KOPT-K1 (cell line): ENCODE measurements at regions not wholly inside any gene's neighbourhood (a gene's known extent, or its start where the extent isn't known, plus 50 kb on each side); places are given as distances from the start of the nearest gene placed in this dataset.

Experiments
- H3K27ac ChIP-seq: fragments of 200-600 bp; sonication (generic); 2 replicates; pipeline ENCODE4 v1.5.1; 2016; ENCODE audit warnings: antibody characterized with exemption, mild to moderate bottlenecking, low read depth, low read length; ENCODE audit not compliant: poor library complexity, severe bottlenecking
- H3K36me3 ChIP-seq: fragments of 200-600 bp; sonication (generic); 2 replicates; pipeline ENCODE4 v1.5.1; 2017; ENCODE audit warnings: antibody characterized with exemption, mild to moderate bottlenecking, low read length, moderate library complexity; ENCODE audit not compliant: insufficient read depth
- H3K9me3 ChIP-seq: fragments of 200-600 bp; sonication (generic); 2 replicates; pipeline ENCODE4 v1.5.1; 2017; ENCODE audit warnings: antibody characterized with exemption, low read length, mild to moderate bottlenecking; ENCODE audit not compliant: insufficient read depth, poor library complexity, severe bottlenecking

DNA sequence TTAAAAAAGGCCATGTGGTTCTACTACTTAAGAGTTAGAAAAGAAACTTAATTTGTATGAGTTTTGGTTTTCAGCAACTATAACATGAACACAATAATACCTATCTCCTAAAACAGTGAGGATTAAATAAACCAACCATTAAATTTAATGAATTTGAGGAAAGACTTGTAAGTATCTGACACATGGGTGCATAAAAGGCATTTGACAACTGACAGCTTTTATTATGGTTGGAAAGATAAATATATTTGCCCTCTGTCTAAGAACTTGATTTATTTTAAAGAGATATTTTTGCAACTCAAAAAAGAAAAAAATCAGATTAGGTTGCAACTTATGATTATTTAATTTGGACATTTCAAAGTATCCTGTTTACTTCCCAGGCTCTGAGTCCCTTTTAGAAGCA, 217.9 kb upstream of the EEA1 start:
- Histone ChIP-seq H3K27ac (no peak overlapping the region), H3K9me3 (no peaks in the 10 kb centered on the region), H3K36me3 (no peaks in the 10 kb centered on the region)

DNA sequence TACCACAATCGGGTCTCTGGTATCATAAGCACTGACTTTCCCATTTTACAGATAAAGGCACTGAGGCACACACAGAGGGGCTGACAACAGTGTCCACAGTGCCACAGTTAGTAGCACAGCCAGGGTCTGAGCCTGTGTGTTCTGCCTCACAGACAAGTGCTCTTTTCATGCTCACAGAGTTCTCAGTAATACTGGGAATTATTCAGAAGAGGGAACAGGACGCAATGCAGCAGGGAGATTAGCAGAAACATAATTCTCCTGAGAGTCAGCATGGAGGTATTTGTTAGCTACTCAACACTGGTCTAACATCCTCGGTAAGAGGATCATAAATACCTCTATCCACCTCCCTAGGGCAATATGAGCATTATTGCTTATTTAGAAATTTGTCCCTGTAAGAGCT, 219.3 kb upstream of the EEA1 start:
- Histone ChIP-seq H3K9me3 (no peaks in the 10 kb centered on the region), H3K36me3 (no peaks in the 10 kb centered on the region), H3K27ac (no peak overlapping the region)

- no peak overlapping the region for H3K27ac ChIP-seq
- no peaks in the 10 kb centered on the region for H3K9me3 ChIP-seq
- H3K36me3 ChIP-seq, result no peaks in the 10 kb centered on the region
Measured at GRCh38 chr12:93149229-93149628, 220.1 kb upstream of the EEA1 start.

DNA sequence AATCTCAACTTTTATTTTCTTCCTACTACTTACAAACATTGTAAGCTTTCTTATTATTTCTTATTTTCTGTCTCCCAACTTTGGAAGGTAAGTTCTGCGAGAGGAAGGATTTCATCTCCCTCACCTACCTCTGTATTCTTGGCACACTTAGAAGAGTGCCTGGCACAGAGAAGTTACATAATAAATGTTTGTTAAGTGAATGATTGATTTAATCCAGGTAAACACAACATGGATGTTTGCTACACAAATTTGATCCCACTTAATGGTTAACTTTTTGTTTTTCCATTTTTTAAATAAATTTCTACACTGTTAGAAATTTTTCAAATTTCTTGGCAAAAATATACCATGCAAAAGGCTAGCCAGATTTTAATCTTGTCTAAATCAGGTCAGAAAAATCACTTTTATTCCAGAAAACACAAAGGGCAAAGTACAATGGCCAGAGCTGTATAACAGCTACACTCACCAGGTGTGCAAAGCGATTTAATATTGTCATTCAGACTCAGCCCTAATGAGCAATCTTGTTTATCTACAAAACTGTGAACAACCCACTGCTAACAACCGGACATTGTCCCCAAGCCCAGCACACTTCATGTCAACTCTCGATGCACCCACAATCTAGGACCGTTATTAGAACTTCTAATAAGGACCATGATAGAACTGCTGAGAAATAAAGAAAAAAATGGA, 222.1 kb upstream of the EEA1 start:
- Histone ChIP-seq H3K36me3 (no peaks in the 10 kb centered on the region), H3K9me3 (no peaks in the 10 kb centered on the region), H3K27ac (no peak overlapping the region)

DNA sequence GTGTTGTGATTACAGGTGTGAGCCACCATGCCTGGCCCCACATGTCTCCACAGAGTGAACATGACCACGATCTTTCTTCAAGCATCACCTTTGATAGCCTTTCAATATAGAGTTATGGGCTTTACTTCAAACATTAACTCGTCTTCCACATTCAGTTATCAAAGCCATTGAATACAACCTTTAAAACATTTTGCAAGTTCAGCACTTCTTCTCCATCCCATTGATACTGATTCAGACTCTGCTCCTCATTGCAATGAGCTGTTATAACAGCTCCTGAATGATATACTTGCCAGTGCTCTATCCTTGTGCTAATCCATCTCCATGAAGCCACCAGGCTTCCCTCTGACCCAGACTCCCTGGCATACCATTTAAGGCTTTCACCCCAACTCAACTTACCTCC, 223.5 kb upstream of the EEA1 start:
- no peaks in the 10 kb centered on the region for H3K36me3 ChIP-seq
- peaks cover 8% of the 10 kb centered on the region for H3K9me3 ChIP-seq
- no peak overlapping the region for H3K27ac ChIP-seq

DNA sequence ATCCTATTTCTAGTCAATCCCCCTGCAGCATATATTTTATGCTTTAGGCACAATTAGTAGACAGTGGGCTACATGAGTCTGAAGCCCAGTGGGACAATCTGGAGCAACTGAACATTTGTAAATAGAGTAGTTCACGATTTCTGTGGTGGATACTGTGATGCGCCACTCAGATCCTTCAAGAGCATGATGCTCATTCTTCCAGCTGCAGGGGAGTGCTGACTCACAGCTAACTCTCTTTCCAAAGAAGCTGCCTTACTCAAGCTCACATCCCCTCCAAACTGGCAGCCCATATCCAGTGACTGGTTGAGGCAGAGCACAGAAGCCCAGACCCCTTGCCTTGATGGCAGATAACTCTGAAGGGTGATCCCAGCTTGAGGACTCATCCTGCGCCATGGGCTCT, 224.2 kb upstream of the EEA1 start:
- no peak overlapping the region for H3K27ac ChIP-seq
- H3K36me3 ChIP-seq, result no peaks in the 10 kb centered on the region
- peaks cover 14% of the 10 kb centered on the region for H3K9me3 ChIP-seq

DNA sequence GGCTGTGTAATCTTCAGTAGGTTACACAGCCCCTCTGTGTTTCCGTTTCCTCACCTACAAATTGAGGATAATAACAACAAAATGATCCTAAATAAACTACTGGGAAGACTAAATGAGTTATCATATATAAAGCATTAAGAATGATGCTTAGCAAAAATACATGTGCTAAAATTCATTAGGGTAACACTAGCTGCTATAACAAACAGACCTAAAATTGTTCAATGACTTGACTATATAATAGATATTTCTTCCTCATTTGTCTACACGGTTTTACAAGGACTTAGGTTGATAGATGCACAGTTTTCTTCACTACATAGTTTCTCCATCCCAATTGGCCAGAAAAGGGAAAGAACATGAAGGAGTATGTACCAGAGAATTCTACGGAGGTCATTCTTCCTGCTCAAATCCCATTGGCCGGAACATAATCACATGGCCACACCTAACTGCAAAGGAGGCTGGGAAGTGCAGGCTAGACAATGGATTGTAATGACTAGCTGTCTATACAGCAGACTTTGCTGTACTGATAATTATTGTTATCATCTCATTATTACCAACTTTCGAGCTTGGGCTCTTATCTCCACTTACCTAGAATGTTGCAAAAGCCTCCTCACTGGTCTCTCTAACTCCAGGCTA, 223.5 kb upstream of the NUDT4 start:
- H3K27ac ChIP-seq, result no peak overlapping the region
- H3K36me3 ChIP-seq, result no peaks in the 10 kb centered on the region
- H3K9me3 ChIP-seq, result peaks cover 20% of the 10 kb centered on the region

GRCh38 chr12:93154753-93155480, 222.8 kb upstream of the NUDT4 start:
- no peak overlapping the region for H3K27ac ChIP-seq
- peaks cover 20% of the 10 kb centered on the region for H3K9me3 ChIP-seq
- no peaks in the 10 kb centered on the region for H3K36me3 ChIP-seq

- Histone ChIP-seq H3K9me3 (peaks cover 20% of the 10 kb centered on the region), H3K27ac (no peak overlapping the region), H3K36me3 (no peaks in the 10 kb centered on the region)
Measured at GRCh38 chr12:93156086-93156716, 221.5 kb upstream of the NUDT4 start.

GRCh38 chr12:93157279-93157678, 220.4 kb upstream of the NUDT4 start:
- peaks cover 20% of the 10 kb centered on the region for H3K9me3 ChIP-seq
- H3K27ac ChIP-seq, result no peak overlapping the region
- H3K36me3 ChIP-seq, result no peaks in the 10 kb centered on the region

DNA sequence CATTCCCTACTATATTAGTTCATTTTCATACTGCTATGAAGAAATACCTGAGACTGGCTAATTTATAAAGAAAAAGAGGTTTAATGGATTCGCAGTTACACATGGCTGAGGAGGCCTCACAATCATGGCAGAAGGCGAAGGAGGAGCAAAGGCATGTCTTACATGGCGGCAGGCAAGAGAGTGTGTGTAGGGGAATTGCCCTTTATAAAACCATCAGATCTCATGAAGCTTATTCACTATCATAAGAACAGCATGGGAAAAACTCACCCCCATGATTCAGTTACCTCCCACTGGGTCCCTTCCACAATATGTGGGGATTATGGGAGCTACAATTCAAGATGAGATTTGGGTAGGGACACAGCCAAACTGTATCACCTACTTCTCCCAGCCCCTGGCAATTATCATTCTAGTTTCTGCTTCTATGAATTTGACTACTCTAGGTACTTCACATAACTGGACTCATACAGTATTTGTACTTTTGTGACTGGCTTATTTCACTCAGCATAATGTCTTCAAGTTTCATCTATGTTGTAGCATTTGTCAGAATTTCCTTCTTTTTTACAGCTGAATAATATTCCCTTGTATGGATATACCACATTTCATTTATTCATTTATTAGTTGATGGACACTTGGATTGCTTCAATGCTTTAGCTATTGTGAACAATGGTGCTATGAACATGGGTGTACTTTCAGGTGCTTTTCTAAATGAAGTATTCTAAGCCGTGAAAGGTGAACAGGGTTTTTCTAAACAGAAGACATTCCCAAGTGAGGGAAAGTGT, 219.5 kb upstream of the NUDT4 start:
- no peaks in the 10 kb centered on the region for H3K36me3 ChIP-seq
- peaks cover 20% of the 10 kb centered on the region for H3K9me3 ChIP-seq
- no peak overlapping the region for H3K27ac ChIP-seq

- Histone ChIP-seq H3K27ac (no peak overlapping the region), H3K36me3 (no peaks in the 10 kb centered on the region), H3K9me3 (peaks cover 5% of the 10 kb centered on the region)
Measured at GRCh38 chr12:93163260-93164036, 214.3 kb upstream of the NUDT4 start.

DNA sequence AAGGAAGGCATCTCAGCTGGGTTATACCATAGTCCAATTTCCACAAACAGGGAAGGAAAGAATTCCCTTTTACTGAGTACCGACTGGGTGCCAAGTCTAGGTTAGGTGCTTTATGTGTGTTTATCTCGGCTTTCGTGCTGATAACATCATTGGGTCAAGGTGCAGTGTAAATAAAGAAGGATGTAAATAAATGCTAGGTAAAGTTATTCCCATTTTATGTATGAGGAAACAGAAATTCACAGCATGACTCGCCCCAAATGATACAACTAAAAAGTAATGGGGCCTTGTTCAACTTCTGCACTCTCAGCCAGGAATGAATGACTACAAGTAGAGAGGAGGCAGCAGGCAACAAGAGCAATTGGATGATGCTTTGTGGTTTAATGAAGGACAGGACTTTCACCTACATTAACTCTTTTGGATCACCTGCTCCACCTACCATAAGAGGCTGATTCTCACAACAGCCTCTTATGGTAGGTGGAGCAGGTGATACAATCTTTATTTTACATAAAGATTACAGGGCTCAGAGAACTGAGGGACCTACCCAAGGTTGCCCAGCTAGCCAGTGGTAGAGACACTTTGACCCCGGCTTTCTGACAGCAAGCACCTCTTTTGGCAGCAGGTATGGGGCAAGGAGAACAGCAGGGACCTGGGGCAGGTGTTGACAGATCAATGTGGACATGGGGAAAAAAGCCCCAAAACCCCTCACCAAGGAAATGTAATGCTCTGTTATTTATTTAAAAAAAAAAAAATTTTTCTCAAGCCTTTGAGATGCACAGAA, 213.4 kb upstream of the NUDT4 start:
- H3K36me3 ChIP-seq, result no peaks in the 10 kb centered on the region
- no peaks in the 10 kb centered on the region for H3K9me3 ChIP-seq
- no peak overlapping the region for H3K27ac ChIP-seq
